ENCODE measurements at regions not wholly inside any gene's neighbourhood (a gene's known extent, or its start where the extent isn't known, plus 50 kb on each side); places are given as distances from the start of the nearest gene placed in this dataset.

DNA sequence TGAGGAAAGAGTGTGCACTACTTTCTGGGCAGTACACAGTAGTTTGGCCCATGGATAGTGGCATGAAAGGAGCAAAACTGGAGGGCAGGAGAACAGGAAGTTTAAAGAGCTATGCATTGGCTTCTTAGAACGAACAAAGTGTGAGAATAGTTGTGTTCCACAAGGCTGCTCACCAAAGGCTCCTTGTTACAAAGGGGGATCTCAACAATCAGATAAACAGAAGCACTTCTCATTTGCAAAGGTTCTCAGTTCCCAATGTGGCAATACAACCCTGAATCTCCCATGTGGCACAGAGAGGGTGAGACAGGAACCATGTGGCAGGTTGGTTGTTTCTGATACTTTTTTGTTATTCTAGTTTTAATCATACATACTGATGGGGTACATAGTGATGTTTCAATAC lies 158.4 kb downstream of the CARTPT start:
- no peak for TF ChIP-seq POLR2A (IDR thresholded peaks at IDR 0.05)
- TF ChIP-seq EP300 (IDR thresholded peaks at IDR 0.05) = no peak
- no peak for TF ChIP-seq POLR2AphosphoS5 (IDR thresholded peaks at IDR 0.05)
- TF ChIP-seq CTCF (IDR thresholded peaks at IDR 0.05) = no peak
- Histone ChIP-seq H3K27me3 (no peaks in the 10 kb centered on the region), H3K4me1 (peaks cover 0 to 5% (median 0%) of the 10 kb centered on the region in 4 donors), H3K27ac (no peak overlapping the region), H3K4me3 (no peak overlapping the region), H3K36me3 (no peaks in the 10 kb centered on the region), H3K9me3 (peaks cover 0 to 2% (median 0%) of the 10 kb centered on the region in 4 donors)
- DNase-seq = no peak
- intact Hi-C loops (cut with DNase I) = no loop called here
- WGBS, 2 donors = 70 to 81% methylated on average over 1 of the region's 1 CpG

DNA sequence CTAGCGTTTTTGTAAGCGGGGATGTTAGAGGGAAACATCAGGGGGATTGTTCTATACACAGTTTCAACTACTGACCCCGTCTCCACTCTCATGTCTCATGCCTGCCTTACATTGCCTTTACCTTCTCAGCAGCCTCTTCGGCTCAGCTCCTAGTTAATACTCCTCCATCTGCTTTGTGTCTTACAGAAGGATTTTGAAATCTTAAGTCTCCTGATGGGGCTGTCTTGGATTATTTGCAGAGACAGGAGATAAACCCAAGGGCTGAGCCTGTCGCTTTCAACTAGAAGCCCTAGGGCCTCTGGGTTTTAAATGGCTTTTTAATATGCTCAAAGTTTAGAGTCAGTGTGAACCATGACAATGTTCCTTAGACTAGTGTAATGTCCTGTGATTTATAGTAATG lies 161.5 kb downstream of the CARTPT start:
- peaks cover 0 to 21% (median 16%) of the 10 kb centered on the region in 4 donors for H3K4me1 ChIP-seq
- H3K9me3 ChIP-seq = peaks cover 0 to 2% (median 0%) of the 10 kb centered on the region in 4 donors
- no peaks in the 10 kb centered on the region for H3K27me3 ChIP-seq
- H3K27ac ChIP-seq = peak overlapping the region in 1 of 4 donors; percentile 44
- no peak for DNase-seq
- H3K4me3 ChIP-seq = no peak overlapping the region
- intact Hi-C loops (cut with DNase I) = no loop called here
- TF ChIP-seq CTCF (IDR thresholded peaks at IDR 0.05) = no peak
- TF ChIP-seq EP300 (IDR thresholded peaks at IDR 0.05) = no peak
- TF ChIP-seq POLR2A (IDR thresholded peaks at IDR 0.05) = no peak
- no peak for TF ChIP-seq POLR2AphosphoS5 (IDR thresholded peaks at IDR 0.05)
- whole genome bisulfite sequencing, 2 donors = 75 to 79% methylated on average over 5 of the region's 5 CpGs
- no peaks in the 10 kb centered on the region for H3K36me3 ChIP-seq

DNA sequence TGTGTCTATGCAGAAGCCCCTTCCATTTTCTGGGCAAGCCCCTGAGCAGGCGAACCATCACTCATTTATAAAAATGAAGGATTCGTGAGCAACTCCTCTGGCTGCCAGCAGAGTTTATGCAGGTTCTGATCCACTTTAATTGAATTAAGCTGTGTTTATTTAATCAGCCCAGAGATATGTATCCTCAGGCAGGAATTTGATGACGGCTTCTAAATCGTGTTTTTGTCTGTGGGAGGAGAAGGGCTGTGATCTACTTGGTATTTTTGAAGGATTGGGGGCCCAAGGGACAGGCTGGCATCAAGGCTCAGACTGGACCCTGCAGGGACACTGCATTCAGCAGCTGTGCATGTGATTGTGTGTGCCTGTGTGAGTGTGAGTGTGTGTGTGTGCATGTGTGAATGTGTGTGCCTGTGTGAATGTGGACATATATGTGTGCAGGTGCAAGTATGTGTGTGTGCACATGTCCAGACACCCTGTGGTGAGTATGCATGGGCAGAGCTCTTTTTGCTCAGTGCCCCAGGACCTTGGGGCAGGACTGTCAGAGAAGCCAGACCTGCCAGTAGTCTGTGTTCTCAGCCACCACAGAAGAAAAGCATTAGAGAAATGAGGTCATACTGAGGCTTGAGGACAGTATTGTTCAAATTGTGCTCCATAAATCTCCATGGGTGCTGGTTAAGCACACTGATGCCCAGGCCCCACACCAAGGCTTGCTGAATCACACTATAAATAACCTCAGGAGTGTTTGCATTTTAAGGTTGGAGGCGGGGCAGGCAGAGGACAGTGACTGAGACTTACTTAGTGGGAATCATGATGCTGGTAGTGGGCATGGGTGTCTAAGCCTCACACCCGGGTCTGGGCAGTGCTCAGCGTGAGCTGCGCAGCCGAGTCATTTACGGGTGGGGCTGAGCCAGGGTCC lies 164.0 kb downstream of the CARTPT start:
- Histone ChIP-seq H3K4me3 (no peak overlapping the region), H3K4me1 (peaks cover 0 to 24% (median 18%) of the 10 kb centered on the region in 4 donors), H3K9me3 (no peaks in the 10 kb centered on the region), H3K36me3 (no peaks in the 10 kb centered on the region), H3K27ac (peak overlapping the region in 2 of 4 donors; percentile 51 to 71), H3K27me3 (no peaks in the 10 kb centered on the region)
- 69 to 82% methylated on average over 10 of the region's 10 CpGs for WGBS, 2 donors
- no peak for TF ChIP-seq EP300 (IDR thresholded peaks at IDR 0.05)
- TF ChIP-seq POLR2AphosphoS5 (IDR thresholded peaks at IDR 0.05) = peak in 1 of 4 donors; percentile 29
- TF ChIP-seq CTCF (IDR thresholded peaks at IDR 0.05) = no peak
- intact Hi-C loops (cut with DNase I) = no loop called here
- DNase-seq = peak; percentile 65

DNA sequence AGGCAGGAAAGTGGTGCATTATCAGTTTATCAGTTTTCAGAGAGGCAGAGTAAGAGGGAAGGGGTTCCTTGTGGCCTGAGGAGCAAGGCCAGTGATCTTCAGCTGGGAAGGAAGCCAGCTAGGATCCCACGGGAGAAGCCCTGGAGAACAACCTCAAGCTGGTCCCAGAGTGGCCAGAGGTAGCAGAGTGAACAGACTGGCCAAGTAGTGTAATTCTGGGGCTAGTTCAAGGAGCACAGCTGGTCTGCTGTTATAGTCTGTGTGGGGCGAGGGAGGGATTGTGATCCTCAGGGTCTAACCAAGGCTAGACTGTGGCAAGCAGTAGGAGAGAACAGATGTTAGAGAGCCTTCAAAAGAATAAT lies 164.6 kb downstream of the CARTPT start:
- DNase-seq = no peak
- no peak for TF ChIP-seq CTCF (IDR thresholded peaks at IDR 0.05)
- TF ChIP-seq EP300 (IDR thresholded peaks at IDR 0.05) = no peak
- no peak for TF ChIP-seq POLR2A (IDR thresholded peaks at IDR 0.05)
- no peak for TF ChIP-seq POLR2AphosphoS5 (IDR thresholded peaks at IDR 0.05)
- peaks cover 0 to 24% (median 18%) of the 10 kb centered on the region in 4 donors for H3K4me1 ChIP-seq
- peak overlapping the region in 2 of 4 donors; percentile 51 to 71 for H3K27ac ChIP-seq
- no peaks in the 10 kb centered on the region for H3K9me3 ChIP-seq
- no peaks in the 10 kb centered on the region for H3K27me3 ChIP-seq
- intact Hi-C loops (cut with DNase I) = no loop called here
- no peaks in the 10 kb centered on the region for H3K36me3 ChIP-seq
- no peak overlapping the region for H3K4me3 ChIP-seq
- WGBS, 2 donors = 67% methylated on average over 2 of the region's 2 CpGs
